MCF 10A (cell line): ENCODE measurements at regions not wholly inside any gene's neighbourhood (a gene's known extent, or its start where the extent isn't known, plus 50 kb on each side); places are given as distances from the start of the nearest gene placed in this dataset.
A peak's percentile ranks its signal among the peaks of the same experiment; 100 is the strongest.

Source experiments
- BruUV-seq: library from RNA; stranded (reverse); fragments of 400-500 nt; replicated peaks from 2 replicates; lab custom pipeline; 2021; lab: Mats Ljungman, UMichigan
- CTCF ChIA-PET: fragments of 300-600 bp; sonication (Branson Sonifier 250); formaldehyde crosslinking; extraction: SDS; loops from one replicate; lab custom pipeline; 2021; ENCODE audit warnings: antibody characterized with exemption, inconsistent platforms; lab: Yijun Ruan, JAX
- POLR2A ChIA-PET: fragments of 300-600, 350-650 bp; sonication (Branson Sonifier 250); formaldehyde crosslinking; extraction: SDS; loops from one replicate; lab custom pipeline; 2020; ENCODE audit warnings: antibody characterized with exemption, inconsistent platforms; lab: Yijun Ruan, JAX
- DNase-seq: peaks from one replicate; pipeline ENCODE4 v3.0.0-alpha.2; 2018; ENCODE audit not compliant: unreplicated experiment
- H3K27ac Mint-ChIP-seq: one replicate; pipeline ENCODE4 v1.8.0; 2022; ENCODE audit warnings: mild to moderate bottlenecking, low read depth, mixed read lengths; ENCODE audit not compliant: unreplicated experiment
- H3K27me3 Mint-ChIP-seq: one replicate; pipeline ENCODE4 v1.8.0; 2022; ENCODE audit warnings: mixed read lengths; ENCODE audit not compliant: insufficient read depth, unreplicated experiment
- H3K36me3 Mint-ChIP-seq: one replicate; pipeline ENCODE4 v1.8.0; 2022; ENCODE audit warnings: mild to moderate bottlenecking, moderate library complexity, mixed read lengths; ENCODE audit not compliant: insufficient read depth, unreplicated experiment
- H3K4me1 Mint-ChIP-seq: one replicate; pipeline ENCODE4 v1.8.0; 2022; ENCODE audit warnings: mixed read lengths; ENCODE audit not compliant: insufficient read depth, unreplicated experiment
- H3K4me3 Mint-ChIP-seq: one replicate; pipeline ENCODE4 v1.8.0; 2022; ENCODE audit warnings: mild to moderate bottlenecking, moderate library complexity, mixed read lengths; ENCODE audit not compliant: unreplicated experiment
- H3K9me3 Mint-ChIP-seq: one replicate; pipeline ENCODE4 v1.8.0; 2022; ENCODE audit warnings: mixed read lengths; ENCODE audit not compliant: unreplicated experiment
- intact Hi-C: fragments of 100-400 bp; cut with micrococcal nuclease; formaldehyde crosslinking; loops from 2 replicates; pipeline ENCODE4 v1.14.1; 2022
- TF ChIP-seq, protein P1 (sequence below): fragments of 200-600 bp; IDR thresholded peaks from one replicate; pipeline ENCODE4 v1.8.0; 2022; ENCODE audit warnings: antibody characterized with exemption, mild to moderate bottlenecking; ENCODE audit not compliant: unreplicated experiment

DNA sequence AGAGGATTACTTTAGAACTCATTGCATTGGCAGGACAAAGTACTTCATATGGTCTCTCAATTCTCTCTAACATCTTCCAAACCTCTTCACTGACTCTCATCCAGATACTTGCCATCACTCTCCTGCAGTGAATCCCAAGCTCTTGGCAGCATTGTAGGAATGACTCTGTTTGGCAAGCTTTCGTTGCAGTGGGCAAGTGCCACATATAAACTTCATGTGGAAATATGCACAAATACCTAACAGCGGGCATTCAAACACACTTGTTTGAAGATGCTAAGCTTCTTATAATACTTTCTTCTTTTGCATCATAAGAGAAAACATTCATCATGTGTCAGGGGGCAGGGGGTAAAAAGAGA lies 86.2 kb upstream of the F13A1 start:
- Mint-ChIP-seq H3K36me3 (no peaks in the 10 kb centered on the region), H3K4me3 (no peak overlapping the region), H3K27me3 (no peaks in the 10 kb centered on the region), H3K4me1 (no peaks in the 10 kb centered on the region), H3K27ac (no peak overlapping the region), H3K9me3 (no peaks in the 10 kb centered on the region)
- ChIA-PET POLR2A (no interaction called here), CTCF (interaction anchor here (0.7 to 0.8 kb wide), 2 partner anchors 11 to 66 kb away, joined by 3 to 4 read pairs; no protein-coding TSS in a partner anchor)
- BruUV-seq, result no TSS peak
- intact Hi-C loops, result no loop called here
- DNase-seq, result no peak
- TF ChIP-seq, protein P1, sequence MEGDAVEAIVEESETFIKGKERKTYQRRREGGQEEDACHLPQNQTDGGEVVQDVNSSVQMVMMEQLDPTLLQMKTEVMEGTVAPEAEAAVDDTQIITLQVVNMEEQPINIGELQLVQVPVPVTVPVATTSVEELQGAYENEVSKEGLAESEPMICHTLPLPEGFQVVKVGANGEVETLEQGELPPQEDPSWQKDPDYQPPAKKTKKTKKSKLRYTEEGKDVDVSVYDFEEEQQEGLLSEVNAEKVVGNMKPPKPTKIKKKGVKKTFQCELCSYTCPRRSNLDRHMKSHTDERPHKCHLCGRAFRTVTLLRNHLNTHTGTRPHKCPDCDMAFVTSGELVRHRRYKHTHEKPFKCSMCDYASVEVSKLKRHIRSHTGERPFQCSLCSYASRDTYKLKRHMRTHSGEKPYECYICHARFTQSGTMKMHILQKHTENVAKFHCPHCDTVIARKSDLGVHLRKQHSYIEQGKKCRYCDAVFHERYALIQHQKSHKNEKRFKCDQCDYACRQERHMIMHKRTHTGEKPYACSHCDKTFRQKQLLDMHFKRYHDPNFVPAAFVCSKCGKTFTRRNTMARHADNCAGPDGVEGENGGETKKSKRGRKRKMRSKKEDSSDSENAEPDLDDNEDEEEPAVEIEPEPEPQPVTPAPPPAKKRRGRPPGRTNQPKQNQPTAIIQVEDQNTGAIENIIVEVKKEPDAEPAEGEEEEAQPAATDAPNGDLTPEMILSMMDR, result no peak

DNA sequence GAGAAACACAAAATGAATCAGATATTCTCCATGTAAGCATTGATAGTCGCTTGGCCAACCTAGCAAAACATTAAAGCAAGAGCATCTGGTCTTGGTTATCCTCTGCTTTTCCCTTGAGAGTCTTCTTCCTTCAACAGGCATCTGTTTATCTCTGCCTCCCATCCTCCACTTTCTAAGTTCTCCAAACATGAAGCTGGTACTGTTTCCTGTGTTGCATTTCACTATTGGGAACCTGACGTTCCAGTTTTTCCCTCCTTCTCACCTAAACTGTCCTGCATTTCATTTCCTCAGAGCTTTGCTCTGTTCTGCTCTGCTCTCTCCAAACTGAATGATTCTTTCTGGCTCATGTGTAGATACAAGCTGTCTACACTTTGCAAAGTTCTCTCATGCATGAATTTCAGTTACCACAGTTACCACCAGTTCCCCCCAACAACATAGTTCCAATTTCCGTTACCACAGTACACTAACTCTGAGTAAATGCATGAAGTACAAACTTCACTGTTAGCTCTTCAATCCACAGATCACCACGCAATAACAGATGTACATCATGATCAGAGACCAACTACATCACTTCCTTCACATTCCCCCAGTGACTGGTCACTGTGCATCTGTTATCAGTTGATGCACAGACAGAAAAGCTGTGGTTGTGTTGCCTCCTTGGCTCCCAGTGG lies 86.7 kb upstream of the F13A1 start:
- no peaks in the 10 kb centered on the region for H3K9me3 Mint-ChIP-seq
- no TSS peak for BruUV-seq
- no peak overlapping the region for H3K4me3 Mint-ChIP-seq
- no peak overlapping the region for H3K27ac Mint-ChIP-seq
- no peaks in the 10 kb centered on the region for H3K27me3 Mint-ChIP-seq
- TF ChIP-seq, protein P1, result no peak
- no peak for DNase-seq
- peaks cover 4% of the 10 kb centered on the region for H3K4me1 Mint-ChIP-seq
- no peaks in the 10 kb centered on the region for H3K36me3 Mint-ChIP-seq
- intact Hi-C loops, result no loop called here
- ChIA-PET CTCF (interaction anchor here (0.7 to 0.8 kb wide), 2 partner anchors 12 to 66 kb away, joined by 3 to 4 read pairs; no protein-coding TSS in a partner anchor), POLR2A (no interaction called here)

DNA sequence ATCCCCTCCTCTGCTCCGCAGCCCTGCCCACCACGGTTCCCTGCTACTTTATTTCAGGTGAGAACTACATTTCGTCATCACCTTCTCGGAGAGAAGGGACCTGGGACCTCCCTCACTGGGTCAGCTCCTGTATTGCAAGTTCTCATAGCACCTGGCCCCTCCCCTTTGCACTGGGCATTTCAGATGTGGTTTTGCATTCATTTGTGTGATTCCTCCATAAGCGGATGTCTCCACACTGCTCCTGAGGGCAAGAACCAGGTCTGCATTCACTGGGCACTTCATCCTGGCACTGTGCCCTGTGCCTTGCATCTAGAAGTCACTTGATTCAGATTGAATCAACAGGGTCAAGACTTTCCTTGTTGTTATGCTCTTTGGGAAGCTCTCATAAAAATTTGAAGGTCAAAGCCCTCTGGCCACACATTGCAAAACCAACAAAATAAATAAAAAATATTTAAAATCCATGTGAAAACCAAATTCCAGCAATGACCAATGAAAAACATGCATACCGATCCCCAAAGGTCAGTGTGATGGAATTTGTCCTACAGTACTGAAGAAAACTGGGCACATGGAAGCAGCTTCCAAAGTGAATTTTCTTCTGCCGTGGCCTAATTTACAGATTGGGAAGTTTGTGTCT lies 89.1 kb upstream of the F13A1 start:
- no peak overlapping the region for H3K27ac Mint-ChIP-seq
- no peaks in the 10 kb centered on the region for H3K27me3 Mint-ChIP-seq
- peak; percentile 57 for DNase-seq
- intact Hi-C loops, result loop anchor here (10.0 kb wide), 1 partner anchor 55 kb away; no protein-coding TSS in a partner anchor
- TF ChIP-seq, protein P1, result no peak
- POLR2A ChIA-PET, result no interaction called here
- peaks cover 23% of the 10 kb centered on the region for H3K4me1 Mint-ChIP-seq
- no peaks in the 10 kb centered on the region for H3K9me3 Mint-ChIP-seq
- BruUV-seq, result no TSS peak
- no peak overlapping the region for H3K4me3 Mint-ChIP-seq
- H3K36me3 Mint-ChIP-seq, result no peaks in the 10 kb centered on the region
- CTCF ChIA-PET, result interaction anchor here (0.6 to 1.1 kb wide), 2 partner anchors 140 to 315 kb away, joined by 3 read pairs; no protein-coding TSS in a partner anchor

DNA sequence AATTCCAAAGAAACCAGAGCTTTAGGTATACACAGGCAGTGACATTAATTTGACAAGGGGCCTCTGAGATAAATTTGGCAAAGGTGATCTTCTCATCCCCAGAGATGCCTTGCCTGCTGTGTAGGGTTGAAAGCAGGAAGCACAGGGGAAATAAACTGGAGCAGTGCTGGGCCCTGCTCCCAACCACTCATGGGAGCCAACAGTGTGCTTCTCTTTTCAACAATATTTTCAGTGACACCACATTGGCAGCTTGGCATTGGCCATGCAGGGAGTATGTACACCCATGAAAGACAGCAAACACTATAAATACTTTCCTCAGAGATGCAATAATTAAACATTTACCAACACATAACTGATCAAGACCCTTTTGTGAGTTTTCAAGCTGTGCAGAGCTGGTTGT lies 90.7 kb upstream of the F13A1 start:
- no peaks in the 10 kb centered on the region for H3K9me3 Mint-ChIP-seq
- no peaks in the 10 kb centered on the region for H3K36me3 Mint-ChIP-seq
- no peak overlapping the region for H3K4me3 Mint-ChIP-seq
- H3K27ac Mint-ChIP-seq, result no peak overlapping the region
- intact Hi-C loops, result loop anchor here (10.0 kb wide), 1 partner anchor 54 kb away; no protein-coding TSS in a partner anchor
- TF ChIP-seq, protein P1, result no peak
- BruUV-seq, result no TSS peak
- H3K27me3 Mint-ChIP-seq, result no peaks in the 10 kb centered on the region
- CTCF ChIA-PET, result interaction anchor here (0.7 to 1.3 kb wide), 3 partner anchors 24 to 301 kb away, joined by 3 to 4 read pairs (median 3); no protein-coding TSS in a partner anchor
- H3K4me1 Mint-ChIP-seq, result peaks cover 35% of the 10 kb centered on the region
- POLR2A ChIA-PET, result interaction anchor here (0.8 to 1.4 kb wide), 4 partner anchors 8 to 58 kb away, joined by 3 to 5 read pairs (median 3); no protein-coding TSS in a partner anchor
- DNase-seq, result no peak
